ENCODE measurements at regions not wholly inside any gene's neighbourhood (a gene's known extent, or its start where the extent isn't known, plus 50 kb on each side); places are given as distances from the start of the nearest gene placed in this dataset.

GRCh38 chr14:97275276-97275675, 478.1 kb downstream of the VRK1 start:
- no peak for DNase-seq

DNA sequence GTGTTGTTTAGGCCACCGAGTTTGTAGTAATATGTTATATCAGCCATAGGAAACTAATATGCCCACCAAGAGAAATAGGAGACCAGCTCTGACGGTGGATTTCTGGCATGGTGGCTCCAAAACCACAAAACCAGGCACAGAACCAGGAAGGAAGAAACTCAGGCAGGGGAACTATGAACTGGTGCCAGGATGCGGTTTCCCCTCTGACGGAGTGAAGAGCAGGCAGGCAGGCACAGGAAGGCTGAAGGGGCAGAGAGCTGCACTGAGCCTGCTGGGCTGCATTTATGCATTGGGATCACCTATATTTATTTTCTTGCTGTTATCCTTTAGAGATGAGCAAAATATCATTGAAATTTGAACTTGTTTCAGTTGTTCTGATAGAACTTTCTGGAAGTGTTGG, 479.4 kb downstream of the VRK1 start:
- DNase-seq, result no peak

GRCh38 chr14:97277711-97278110, 480.5 kb downstream of the VRK1 start:
- no peak for DNase-seq

DNA sequence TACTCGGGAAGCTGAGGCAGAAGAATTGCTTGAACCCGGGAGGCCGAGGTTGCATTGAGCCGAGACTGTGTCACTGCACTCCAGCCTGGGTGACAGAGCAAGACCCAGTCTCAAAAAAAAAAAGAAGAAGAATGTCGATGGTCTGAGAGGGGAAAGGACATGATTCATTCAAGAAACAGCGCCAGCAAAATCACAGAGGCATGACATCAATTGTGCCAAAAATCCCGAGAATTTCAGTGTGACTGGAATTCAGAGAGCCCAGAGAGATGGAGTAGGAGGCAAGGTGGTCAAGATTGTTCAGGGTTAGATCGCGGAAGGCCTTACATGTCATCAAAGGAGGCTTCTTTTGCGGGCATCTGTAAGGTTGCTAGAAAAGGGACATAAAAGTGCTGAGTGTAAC, 483.3 kb downstream of the VRK1 start:
- DNase-seq, result no peak

GRCh38 chr14:97281741-97282140, 484.6 kb downstream of the VRK1 start:
- DNase-seq, result no peak

- no peak for DNase-seq
Measured at GRCh38 chr14:97282210-97283004, 485.2 kb downstream of the VRK1 start.

DNA sequence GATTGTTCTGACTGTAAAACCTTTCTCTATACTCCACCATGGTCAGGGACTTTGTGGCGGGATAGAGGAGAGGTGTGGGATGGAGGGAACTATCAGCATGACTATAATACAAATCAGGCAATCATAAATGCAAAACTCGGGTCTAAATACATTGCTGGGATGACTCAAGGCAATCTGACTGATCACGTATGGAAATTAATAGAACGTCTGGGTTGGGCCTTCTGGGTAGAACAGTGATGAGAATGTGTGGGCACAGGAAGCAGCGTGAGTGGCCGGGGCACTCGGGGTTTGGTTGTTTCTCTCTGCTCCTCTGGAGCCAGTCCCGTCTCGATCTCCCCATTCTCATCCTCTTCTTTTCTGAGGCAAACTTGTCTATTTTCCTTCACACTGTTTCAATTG, 485.8 kb downstream of the VRK1 start:
- DNase-seq, result no peak

- DNase-seq, result no peak
Measured at GRCh38 chr14:97283426-97283825, 486.2 kb downstream of the VRK1 start.

- DNase-seq, result no peak
Measured at GRCh38 chr14:97283841-97284240, 486.7 kb downstream of the VRK1 start.

- DNase-seq, result no peak
Measured at GRCh38 chr14:97287956-97288355, 490.8 kb downstream of the VRK1 start.

- DNase-seq, result no peak
Measured at GRCh38 chr14:97290065-97290464, 492.9 kb downstream of the VRK1 start.

GRCh38 chr14:97290977-97291376, 493.8 kb downstream of the VRK1 start:
- DNase-seq, result no peak

- DNase-seq, result no peak
Measured at GRCh38 chr14:97293659-97294058, 496.5 kb downstream of the VRK1 start.

DNA sequence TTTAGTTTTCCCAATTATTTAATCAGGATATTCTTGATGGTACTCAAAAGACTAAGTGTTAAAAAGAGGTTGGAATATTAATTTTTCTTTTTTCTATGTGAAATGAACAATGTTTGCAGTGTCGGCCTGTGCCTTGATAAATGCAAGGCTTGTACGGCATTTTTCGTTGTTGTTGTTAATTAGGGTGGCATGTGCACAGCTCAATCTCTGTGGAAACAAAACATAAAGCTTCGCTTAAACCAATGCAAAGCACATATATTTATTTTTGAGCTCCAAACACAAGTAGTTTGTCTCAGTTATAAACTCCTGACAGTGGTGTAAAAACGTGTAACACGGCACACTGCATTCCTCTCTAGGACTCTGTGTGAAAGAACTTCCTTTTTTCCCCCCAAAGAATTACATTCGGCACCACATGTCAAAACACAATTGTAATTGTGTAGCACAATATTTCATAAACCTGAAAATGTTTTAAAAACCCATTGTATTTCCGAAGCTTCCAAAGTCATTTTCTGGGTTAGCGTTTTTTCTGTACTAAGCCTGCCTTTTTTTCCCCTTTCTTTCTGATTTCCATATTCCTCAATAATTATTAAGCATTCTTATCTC, 498.0 kb downstream of the VRK1 start:
- no peak for DNase-seq

DNA sequence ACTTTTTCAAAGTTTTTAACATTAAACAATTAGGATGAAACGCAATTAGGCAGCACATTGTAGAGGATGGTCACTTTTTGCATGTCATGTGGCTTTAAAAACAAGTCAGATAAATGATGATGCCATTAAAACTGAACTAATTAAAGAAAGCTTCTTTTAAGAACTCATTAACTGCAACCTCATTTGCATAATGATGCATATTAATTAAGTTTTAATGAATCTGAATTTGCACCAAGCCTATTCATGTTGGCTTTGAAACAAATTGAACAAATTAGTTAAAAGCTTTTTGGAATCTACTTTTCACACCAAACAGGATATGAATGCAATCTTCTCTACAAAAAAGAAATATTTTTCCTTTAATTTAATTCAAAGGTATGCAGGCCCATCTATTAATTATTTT, 499.0 kb downstream of the VRK1 start:
- no peak for DNase-seq

DNA sequence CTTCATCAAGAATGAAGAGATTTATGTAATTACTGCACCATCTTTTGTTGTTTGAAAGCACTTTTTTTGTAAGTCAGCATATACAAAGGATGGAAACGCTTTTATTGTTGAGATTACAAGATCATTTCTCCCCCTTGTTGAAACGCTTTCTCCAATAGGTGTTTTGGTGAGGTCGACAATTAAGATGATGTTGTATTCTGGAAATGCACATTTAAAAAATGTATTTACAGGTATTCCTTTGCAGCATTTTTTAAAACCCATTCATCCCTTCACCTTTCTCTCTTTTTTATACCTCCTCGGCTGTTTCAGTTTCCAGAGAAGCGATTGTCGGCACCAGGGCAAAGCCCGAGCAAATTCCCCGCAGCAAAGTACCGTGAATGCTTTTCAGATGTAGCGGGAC, 499.9 kb downstream of the VRK1 start:
- DNase-seq, result no peak

- no peak for DNase-seq
Measured at GRCh38 chr14:97298331-97298730, 501.1 kb downstream of the VRK1 start.

- no peak for DNase-seq
Measured at GRCh38 chr14:97298736-97299135, 501.6 kb downstream of the VRK1 start.

- DNase-seq, result no peak
Measured at GRCh38 chr14:97299661-97300060, 502.5 kb downstream of the VRK1 start.

GRCh38 chr14:97301931-97302559, 504.9 kb downstream of the VRK1 start:
- no peak for DNase-seq

DNA sequence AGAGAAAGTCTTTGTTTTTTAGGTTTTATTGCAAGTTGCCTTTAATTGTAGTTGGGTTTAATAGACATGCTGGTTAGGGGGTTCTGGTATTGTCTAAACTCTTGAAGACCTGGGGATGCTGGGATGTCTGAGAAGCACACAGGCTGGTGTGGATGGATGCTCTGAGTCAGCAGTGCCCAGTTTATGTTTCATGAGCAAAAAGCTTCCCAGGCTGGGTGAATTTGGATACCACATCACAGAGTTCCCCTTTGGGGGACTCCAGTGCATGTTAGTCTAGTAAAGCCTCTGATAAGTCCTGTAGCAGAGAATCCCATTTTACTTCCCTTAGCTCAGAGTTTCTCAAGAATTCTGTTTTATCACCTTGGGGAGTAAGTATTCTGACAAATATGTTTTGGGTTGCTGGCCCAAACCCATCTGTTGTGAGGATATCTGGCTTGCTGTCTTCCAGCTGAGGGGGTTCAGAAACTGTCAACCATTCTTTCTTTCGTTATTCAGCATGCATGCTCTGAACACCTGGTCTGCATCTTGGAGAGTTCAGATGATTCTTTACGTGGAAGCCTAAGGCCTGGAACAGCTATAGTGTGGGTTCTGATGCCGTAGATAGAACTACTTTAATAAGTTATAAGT, 509.1 kb downstream of the VRK1 start:
- no peak for DNase-seq

DNA sequence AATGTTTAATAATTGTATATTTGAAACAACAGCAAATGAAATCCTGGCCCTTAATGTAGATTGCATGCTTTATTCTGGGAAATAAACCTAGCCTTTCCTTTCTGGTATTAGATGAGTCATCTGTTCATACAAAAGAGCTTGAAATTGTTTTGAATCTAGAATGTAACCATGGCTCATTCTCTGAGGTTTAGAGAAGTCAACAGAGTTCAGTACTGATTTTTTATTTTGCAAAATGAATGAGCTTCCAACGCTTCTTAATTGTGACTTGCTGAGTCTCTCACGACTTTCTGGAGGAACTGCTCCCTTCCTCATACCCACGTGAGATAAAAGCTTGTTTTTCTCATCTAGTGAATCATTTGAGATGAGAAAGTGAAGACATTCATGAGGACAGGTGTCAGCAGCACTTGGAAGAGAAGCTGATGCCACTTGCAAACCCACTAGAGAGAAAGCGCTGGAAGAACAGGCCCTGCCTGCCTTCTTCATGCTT, 509.6 kb downstream of the VRK1 start:
- no peak for DNase-seq

GRCh38 chr14:97311411-97311810, 514.2 kb downstream of the VRK1 start:
- no peak for DNase-seq

- DNase-seq, result no peak
Measured at GRCh38 chr14:97312910-97313309, 515.7 kb downstream of the VRK1 start.

Data from inflammatory macrophage treated with lipopolysaccharide for 1 hour (primary cell).